Hepatocyte (in vitro differentiated cells): ENCODE measurements at regions not wholly inside any gene's neighbourhood (a gene's known extent, or its start where the extent isn't known, plus 50 kb on each side); places are given as distances from the start of the nearest gene placed in this dataset.

ENCODE experiments used
- DNase-seq: peaks from one replicate; pipeline ENCODE4 v3.0.0-alpha.2; 2016; ENCODE audit warnings: low spot score
- H2AFZ ChIP-seq: fragments of 200-600 bp; sonication (generic); 2 replicates; pipeline ENCODE4 v1.6.0; 2016; ENCODE audit warnings: antibody characterized with exemption, mild to moderate bottlenecking
- H3K27ac ChIP-seq: fragments of 200-600 bp; sonication (generic); 2 replicates; pipeline ENCODE4 v1.5.1; 2016; ENCODE audit warnings: mild to moderate bottlenecking
- H3K27me3 ChIP-seq: fragments of 200-600 bp; sonication (generic); 2 replicates; pipeline ENCODE4 v1.6.1; 2016
- H3K36me3 ChIP-seq: fragments of 200-600 bp; sonication (generic); replicated peaks from 2 replicates; pipeline ENCODE4 v1.5.1; 2016; ENCODE audit warnings: low read depth; ENCODE audit not compliant: insufficient read depth
- H3K4me1 ChIP-seq: fragments of 200-600 bp; sonication (generic); 2 replicates; pipeline ENCODE4 v1.5.1; 2016; ENCODE audit warnings: mild to moderate bottlenecking, moderate library complexity; ENCODE audit not compliant: insufficient read depth
- H3K4me2 ChIP-seq: fragments of 200-600 bp; sonication (generic); 2 replicates; pipeline ENCODE4 v1.6.0; 2016
- H3K4me3 ChIP-seq: fragments of 200-600 bp; sonication (generic); 2 replicates; pipeline ENCODE4 v1.5.1; 2016; ENCODE audit warnings: mild to moderate bottlenecking
- H3K79me2 ChIP-seq: fragments of 200-600 bp; sonication (generic); 2 replicates; pipeline ENCODE4 v1.6.0; 2017; ENCODE audit warnings: mild to moderate bottlenecking
- H3K9me2 ChIP-seq: fragments of 200-600 bp; sonication (generic); replicated peaks from 2 replicates; pipeline ENCODE4 v1.6.0; 2017; ENCODE audit warnings: mild to moderate bottlenecking; ENCODE audit not compliant: insufficient read depth
- H3K9me3 ChIP-seq: fragments of 200-600 bp; sonication (generic); 2 replicates; pipeline ENCODE4 v1.5.1; 2016; ENCODE audit warnings: low read depth, mild to moderate bottlenecking
- H4K20me1 ChIP-seq: fragments of 200-600 bp; sonication (generic); 2 replicates; pipeline ENCODE4 v1.6.0; 2016; ENCODE audit warnings: mild to moderate bottlenecking; ENCODE audit not compliant: insufficient read depth, poor library complexity, severe bottlenecking
- CTCF ChIP-seq: fragments of 200-600 bp; sonication (generic); IDR thresholded peaks from 2 replicates; pipeline ENCODE4 v1.5.1; 2016; ENCODE audit warnings: antibody characterized with exemption, mild to moderate bottlenecking; ENCODE audit not compliant: poor library complexity
- EZH2 ChIP-seq: fragments of 200-600 bp; sonication (generic); IDR thresholded peaks from 2 replicates; pipeline ENCODE4 v1.6.1; 2016; ENCODE audit warnings: antibody characterized with exemption, mild to moderate bottlenecking, borderline replicate concordance
- EZH2phosphoT487 ChIP-seq: fragments of 200-600 bp; sonication (generic); IDR thresholded peaks from one replicate; pipeline ENCODE4 v1.6.1; 2018; ENCODE audit warnings: antibody characterized with exemption, mild to moderate bottlenecking, low read depth, moderate library complexity; ENCODE audit not compliant: unreplicated experiment, severe bottlenecking
- WGBS: methylation state at CpG from one replicate; pipeline ENCODE4 v1.1.6; 2016; ENCODE audit warnings: low lambda C conversion rate; ENCODE audit errors: missing lambda C conversion rate; 5-methylcytosine and 5-hydroxymethylcytosine counted together

DNA sequence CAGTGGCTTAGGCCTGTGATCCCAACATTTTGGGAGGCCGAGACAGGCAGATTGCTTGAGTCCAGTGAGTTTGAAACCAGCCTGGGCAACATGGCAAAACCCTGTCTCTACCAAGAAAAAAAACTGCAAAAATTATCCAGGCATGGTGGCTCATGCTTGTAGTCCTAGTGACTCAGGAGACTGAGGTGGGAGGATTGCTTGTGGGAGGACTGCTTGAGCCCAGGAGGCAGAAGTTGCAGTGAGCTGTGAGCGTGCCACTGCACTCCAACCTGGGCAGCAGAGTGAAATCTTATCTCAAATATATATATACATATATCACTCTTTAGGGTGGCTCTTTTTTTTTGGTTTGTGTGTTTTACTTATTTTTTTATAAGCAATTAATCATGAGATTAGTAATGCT, 83.7 kb upstream of the WDR72 start:
- H4K20me1 ChIP-seq: no peaks in the 10 kb centered on the region
- H3K4me1 ChIP-seq: peaks cover 12% of the 10 kb centered on the region
- no peaks in the 10 kb centered on the region for H3K36me3 ChIP-seq
- no peaks in the 10 kb centered on the region for H3K79me2 ChIP-seq
- 70% methylated on average over 2 of the region's 2 CpGs for whole genome bisulfite sequencing
- TF ChIP-seq EZH2 (no peak), CTCF (no peak), EZH2phosphoT487 (no peak)
- H3K4me3 ChIP-seq: no peak overlapping the region
- no peaks in the 10 kb centered on the region for H3K9me2 ChIP-seq
- H2AFZ ChIP-seq: no peak overlapping the region
- no peaks in the 10 kb centered on the region for H3K9me3 ChIP-seq
- H3K27ac ChIP-seq: peak overlapping the region; percentile 91
- peak overlapping the region; percentile 61 for H3K4me2 ChIP-seq
- H3K27me3 ChIP-seq: no peaks in the 10 kb centered on the region
- DNase-seq: no peak

DNA sequence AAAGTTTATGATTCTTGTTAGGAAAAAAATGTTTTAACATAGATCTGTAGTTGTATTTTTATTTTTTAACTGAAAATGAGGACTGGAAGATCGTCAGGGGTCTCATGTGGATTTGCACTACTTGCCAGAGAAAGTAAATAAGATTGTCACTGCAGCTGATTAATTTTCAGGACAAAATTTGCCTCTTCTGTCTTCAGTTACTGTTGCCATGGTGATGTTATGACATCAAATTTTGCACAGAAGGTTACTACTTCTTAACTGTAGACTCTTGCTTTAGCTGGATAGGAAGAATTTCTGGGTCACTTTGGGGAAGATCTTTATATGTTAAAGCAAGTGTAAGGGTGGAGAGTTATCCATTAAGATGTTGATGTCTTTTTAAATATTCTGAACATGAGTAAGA, 82.2 kb upstream of the WDR72 start:
- Histone ChIP-seq H2AFZ (no peak overlapping the region), H3K9me3 (no peaks in the 10 kb centered on the region), H3K4me1 (peaks cover 19% of the 10 kb centered on the region), H3K9me2 (no peaks in the 10 kb centered on the region), H3K79me2 (no peaks in the 10 kb centered on the region), H4K20me1 (no peaks in the 10 kb centered on the region), H3K27me3 (no peaks in the 10 kb centered on the region), H3K4me3 (no peak overlapping the region), H3K27ac (peak overlapping the region; percentile 91), H3K4me2 (no peak overlapping the region), H3K36me3 (no peaks in the 10 kb centered on the region)
- DNase-seq: no peak
- TF ChIP-seq EZH2phosphoT487: no peak
- no peak for TF ChIP-seq EZH2
- TF ChIP-seq CTCF: no peak
- 0% methylated on average over 1 of the region's 1 CpG for WGBS

DNA sequence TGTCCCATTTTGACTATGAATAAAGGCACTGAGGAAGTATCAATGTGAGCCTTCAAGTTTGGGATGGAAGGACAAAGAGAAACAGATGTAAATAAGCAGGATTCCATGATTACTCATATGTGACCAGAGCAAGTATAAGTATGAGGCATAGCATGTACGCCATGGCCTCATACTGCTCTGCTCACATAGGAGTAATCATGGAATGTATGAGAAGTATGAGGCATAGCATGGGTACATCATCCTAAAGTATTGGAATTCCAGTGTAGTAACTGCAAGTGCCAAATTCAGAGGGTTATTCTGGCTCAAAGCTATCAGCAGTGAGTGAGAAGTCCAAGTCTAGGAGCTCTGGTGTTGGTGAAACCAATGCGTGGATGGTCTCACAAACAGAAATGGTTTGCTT, 81.2 kb upstream of the WDR72 start:
- H3K36me3 ChIP-seq: no peaks in the 10 kb centered on the region
- no peak for DNase-seq
- peaks cover 24% of the 10 kb centered on the region for H3K4me1 ChIP-seq
- no peaks in the 10 kb centered on the region for H3K27me3 ChIP-seq
- no peaks in the 10 kb centered on the region for H3K9me2 ChIP-seq
- H3K9me3 ChIP-seq: no peaks in the 10 kb centered on the region
- H3K79me2 ChIP-seq: no peaks in the 10 kb centered on the region
- H3K27ac ChIP-seq: no peak overlapping the region
- H3K4me3 ChIP-seq: no peak overlapping the region
- no peak overlapping the region for H3K4me2 ChIP-seq
- TF ChIP-seq CTCF (no peak), EZH2phosphoT487 (no peak), EZH2 (no peak)
- no peak overlapping the region for H2AFZ ChIP-seq
- no peaks in the 10 kb centered on the region for H4K20me1 ChIP-seq
- 100% methylated on average over 2 of the region's 2 CpGs for WGBS

DNA sequence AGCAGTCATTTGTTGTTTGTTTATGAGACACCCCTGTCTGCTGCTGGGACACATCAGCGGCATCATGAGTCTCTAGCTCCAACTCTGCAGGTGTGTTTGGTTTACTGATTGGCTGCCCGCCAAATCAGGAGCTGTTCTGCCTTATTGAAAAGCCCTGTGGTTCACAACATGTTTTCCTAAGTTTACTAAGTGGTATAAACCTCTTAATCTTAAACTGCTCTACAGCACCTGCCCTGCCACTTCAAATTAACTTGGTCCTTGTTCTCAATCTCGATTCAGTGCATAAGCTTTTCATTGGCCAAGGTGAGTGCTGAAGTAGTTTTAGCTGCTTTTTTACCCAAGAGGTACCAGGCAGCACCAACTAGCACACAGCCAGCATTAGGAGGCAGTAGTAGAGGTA, 77.8 kb upstream of the WDR72 start:
- Histone ChIP-seq H3K4me3 (no peak overlapping the region), H4K20me1 (no peaks in the 10 kb centered on the region), H3K27me3 (no peaks in the 10 kb centered on the region), H2AFZ (no peak overlapping the region), H3K79me2 (no peaks in the 10 kb centered on the region), H3K4me2 (peak overlapping the region; percentile 35), H3K9me2 (no peaks in the 10 kb centered on the region), H3K36me3 (no peaks in the 10 kb centered on the region), H3K27ac (peak overlapping the region; percentile 75), H3K9me3 (no peaks in the 10 kb centered on the region), H3K4me1 (peaks cover 43% of the 10 kb centered on the region)
- 53% methylated on average over 3 of the region's 3 CpGs for WGBS
- TF ChIP-seq EZH2phosphoT487 (no peak), EZH2 (no peak), CTCF (no peak)
- DNase-seq: peak; percentile 57
